IMR-90 (cell line): ENCODE measurements at regions not wholly inside any gene's neighbourhood (a gene's known extent, or its start where the extent isn't known, plus 50 kb on each side); places are given as distances from the start of the nearest gene placed in this dataset.

Source experiments
- MAFK ChIP-seq: IDR thresholded peaks from 2 replicates; pipeline ENCODE4 v1.6.1; 2012; ENCODE audit warnings: low read depth, low read length, improper control_type of control experiment
- POLR2A ChIP-seq: IDR thresholded peaks from 2 replicates; pipeline ENCODE4 v1.6.1; 2012; ENCODE audit warnings: mild to moderate bottlenecking, low read depth, low read length
- RCOR1 ChIP-seq: IDR thresholded peaks from 2 replicates; pipeline ENCODE4 v1.6.1; 2012; ENCODE audit warnings: mild to moderate bottlenecking, low read length, improper control_type of control experiment; ENCODE audit not compliant: insufficient replicate concordance
- SMC3 ChIP-seq: fragments of 150-350 bp; IDR thresholded peaks from 2 replicates; pipeline ENCODE4 v1.6.1; 2016; ENCODE audit warnings: low read depth, mild to moderate bottlenecking, antibody characterized with exemption, low read length, moderate library complexity
- TF ChIP-seq, protein P1 (sequence below): conservative IDR thresholded peaks from 2 replicates; pipeline ENCODE4 v1.5.1; 2012; ENCODE audit warnings: mild to moderate bottlenecking, low read depth, low read length, improper control_type of control experiment

DNA sequence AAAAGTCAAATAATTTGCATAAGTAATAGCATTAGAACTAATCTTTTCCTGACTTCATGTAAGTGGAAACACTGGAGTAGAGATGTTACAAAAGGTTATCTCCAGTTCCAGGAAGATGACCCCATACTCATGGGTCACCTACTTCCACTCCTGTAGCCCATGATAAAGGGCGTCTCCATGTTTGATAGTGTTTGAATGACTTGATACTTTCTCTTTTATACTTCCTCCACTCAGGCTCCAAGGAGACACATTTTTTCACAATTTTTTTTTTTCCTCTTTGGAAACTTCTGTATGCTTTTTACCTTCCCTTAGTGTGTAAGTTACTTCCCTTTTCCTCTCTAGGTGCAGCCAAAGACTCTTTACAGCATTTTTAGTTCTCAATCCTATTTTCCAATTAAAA is 382.1 kb upstream of the B3GALT2 start:
- TF ChIP-seq, protein P1, sequence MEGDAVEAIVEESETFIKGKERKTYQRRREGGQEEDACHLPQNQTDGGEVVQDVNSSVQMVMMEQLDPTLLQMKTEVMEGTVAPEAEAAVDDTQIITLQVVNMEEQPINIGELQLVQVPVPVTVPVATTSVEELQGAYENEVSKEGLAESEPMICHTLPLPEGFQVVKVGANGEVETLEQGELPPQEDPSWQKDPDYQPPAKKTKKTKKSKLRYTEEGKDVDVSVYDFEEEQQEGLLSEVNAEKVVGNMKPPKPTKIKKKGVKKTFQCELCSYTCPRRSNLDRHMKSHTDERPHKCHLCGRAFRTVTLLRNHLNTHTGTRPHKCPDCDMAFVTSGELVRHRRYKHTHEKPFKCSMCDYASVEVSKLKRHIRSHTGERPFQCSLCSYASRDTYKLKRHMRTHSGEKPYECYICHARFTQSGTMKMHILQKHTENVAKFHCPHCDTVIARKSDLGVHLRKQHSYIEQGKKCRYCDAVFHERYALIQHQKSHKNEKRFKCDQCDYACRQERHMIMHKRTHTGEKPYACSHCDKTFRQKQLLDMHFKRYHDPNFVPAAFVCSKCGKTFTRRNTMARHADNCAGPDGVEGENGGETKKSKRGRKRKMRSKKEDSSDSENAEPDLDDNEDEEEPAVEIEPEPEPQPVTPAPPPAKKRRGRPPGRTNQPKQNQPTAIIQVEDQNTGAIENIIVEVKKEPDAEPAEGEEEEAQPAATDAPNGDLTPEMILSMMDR = no peak
- TF ChIP-seq POLR2A (no peak), RCOR1 (no peak), MAFK (no peak), SMC3 (no peak)
